ENCODE measurements at regions not wholly inside any gene's neighbourhood (a gene's known extent, or its start where the extent isn't known, plus 50 kb on each side); places are given as distances from the start of the nearest gene placed in this dataset.

GRCh38 chr6:132973514-132973993 lies 159.2 kb downstream of the RPS12 start:
- H3K9ac ChIP-seq (ENCODE audit: low read length) = no peak overlapping the region
- H3F3A ChIP-seq (ENCODE audit: insufficient read depth, low read length) = no peaks in the 10 kb centered on the region

DNA sequence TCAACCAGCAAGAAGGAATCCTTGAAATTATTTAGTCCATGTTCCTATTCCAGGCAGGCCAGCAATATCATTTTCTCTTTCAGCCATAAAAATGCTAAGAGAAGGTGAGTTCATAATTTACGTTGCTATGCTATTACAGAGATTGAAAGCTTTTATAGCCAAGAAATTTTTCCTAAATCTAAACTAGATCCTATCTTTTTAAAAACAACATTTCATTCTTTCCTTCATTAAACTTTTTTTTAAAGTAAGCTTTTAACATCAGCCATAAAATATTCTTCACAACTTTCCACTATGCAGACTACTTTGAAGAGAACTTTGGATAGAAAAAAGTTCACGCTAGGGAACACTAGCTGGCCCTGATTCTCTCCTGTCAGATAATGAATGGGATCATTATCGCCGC lies 159.8 kb downstream of the RPS12 start:
- no peak overlapping the region for H3K4me3 ChIP-seq (ENCODE audit: low read depth, low read length, poor library complexity, severe bottlenecking)
- TF ChIP-seq, protein P1, sequence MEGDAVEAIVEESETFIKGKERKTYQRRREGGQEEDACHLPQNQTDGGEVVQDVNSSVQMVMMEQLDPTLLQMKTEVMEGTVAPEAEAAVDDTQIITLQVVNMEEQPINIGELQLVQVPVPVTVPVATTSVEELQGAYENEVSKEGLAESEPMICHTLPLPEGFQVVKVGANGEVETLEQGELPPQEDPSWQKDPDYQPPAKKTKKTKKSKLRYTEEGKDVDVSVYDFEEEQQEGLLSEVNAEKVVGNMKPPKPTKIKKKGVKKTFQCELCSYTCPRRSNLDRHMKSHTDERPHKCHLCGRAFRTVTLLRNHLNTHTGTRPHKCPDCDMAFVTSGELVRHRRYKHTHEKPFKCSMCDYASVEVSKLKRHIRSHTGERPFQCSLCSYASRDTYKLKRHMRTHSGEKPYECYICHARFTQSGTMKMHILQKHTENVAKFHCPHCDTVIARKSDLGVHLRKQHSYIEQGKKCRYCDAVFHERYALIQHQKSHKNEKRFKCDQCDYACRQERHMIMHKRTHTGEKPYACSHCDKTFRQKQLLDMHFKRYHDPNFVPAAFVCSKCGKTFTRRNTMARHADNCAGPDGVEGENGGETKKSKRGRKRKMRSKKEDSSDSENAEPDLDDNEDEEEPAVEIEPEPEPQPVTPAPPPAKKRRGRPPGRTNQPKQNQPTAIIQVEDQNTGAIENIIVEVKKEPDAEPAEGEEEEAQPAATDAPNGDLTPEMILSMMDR (IDR thresholded peaks at IDR 0.05; ENCODE audit: low read length) = no peak
- no peak for TF ChIP-seq EZH2 (IDR thresholded peaks at IDR 0.05; ENCODE audit: borderline replicate concordance, low read length)

More at GRCh38 chr6:132973514-132973993, 159.2 kb downstream of the RPS12 start:
- Histone ChIP-seq H3K36me3 (ENCODE audit: insufficient read depth, low read length) (no peaks in the 10 kb centered on the region), H3K4me3 (ENCODE audit: low read depth, low read length, poor library complexity, severe bottlenecking) (no peak overlapping the region), H3K27ac (ENCODE audit: low read depth, low read length, poor library complexity, severe bottlenecking) (no peak overlapping the region), H3K4me2 (ENCODE audit: low read length) (no peak overlapping the region), H2AFZ (ENCODE audit: low read length) (no peak overlapping the region), H4K20me1 (ENCODE audit: insufficient read depth, low read length) (no peaks in the 10 kb centered on the region), H3K79me2 (ENCODE audit: insufficient read depth, low read length) (no peaks in the 10 kb centered on the region), H3K9me2 (ENCODE audit: low read depth, low read length) (no peaks in the 10 kb centered on the region), H3K9me3 (ENCODE audit: low read length) (no peaks in the 10 kb centered on the region), H3K4me1 (ENCODE audit: insufficient read depth, low read length, severe bottlenecking) (no peaks in the 10 kb centered on the region), H3K27me3 (ENCODE audit: insufficient read depth, low read length) (no peaks in the 10 kb centered on the region)
- TF ChIP-seq, protein P1 (IDR thresholded peaks at IDR 0.05; ENCODE audit: low read length) = no peak
- TF ChIP-seq EZH2 (IDR thresholded peaks at IDR 0.05; ENCODE audit: borderline replicate concordance, low read length) = no peak

DNA sequence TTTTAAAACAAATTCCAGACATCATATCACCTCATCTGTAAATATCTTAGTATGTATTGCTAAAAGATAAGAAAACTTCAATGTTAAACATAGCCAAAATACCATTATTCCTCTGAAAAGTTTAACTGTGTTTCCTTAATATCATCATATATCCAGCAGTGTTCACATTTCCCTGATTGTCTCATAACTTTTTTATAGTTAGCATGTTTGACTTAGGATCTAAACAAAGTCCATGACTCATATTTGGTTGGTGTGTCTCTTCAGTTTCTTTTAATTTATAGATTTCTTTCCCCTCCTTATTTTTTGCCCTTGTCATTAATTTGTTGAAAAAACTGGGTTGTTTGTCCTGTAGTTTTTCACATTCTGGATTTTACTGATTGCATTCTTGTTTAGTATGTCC lies 163.0 kb downstream of the RPS12 start:
- H3K9me2 ChIP-seq (ENCODE audit: low read depth, low read length) = no peaks in the 10 kb centered on the region
- H3K4me1 ChIP-seq (ENCODE audit: insufficient read depth, low read length, severe bottlenecking) = no peaks in the 10 kb centered on the region
- no peak overlapping the region for H2AFZ ChIP-seq (ENCODE audit: low read length)
- TF ChIP-seq EZH2 (IDR thresholded peaks at IDR 0.05; ENCODE audit: borderline replicate concordance, low read length) = no peak
- TF ChIP-seq, protein P1 (IDR thresholded peaks at IDR 0.05; ENCODE audit: low read length) = no peak
- H3K79me2 ChIP-seq (ENCODE audit: insufficient read depth, low read length) = no peaks in the 10 kb centered on the region
- no peaks in the 10 kb centered on the region for H3K9me3 ChIP-seq (ENCODE audit: low read length)
- no peaks in the 10 kb centered on the region for H3K27me3 ChIP-seq (ENCODE audit: insufficient read depth, low read length)
- no peaks in the 10 kb centered on the region for H3F3A ChIP-seq (ENCODE audit: insufficient read depth, low read length)
- H4K20me1 ChIP-seq (ENCODE audit: insufficient read depth, low read length) = no peaks in the 10 kb centered on the region
- no peak overlapping the region for H3K4me2 ChIP-seq (ENCODE audit: low read length)
- no peak overlapping the region for H3K9ac ChIP-seq (ENCODE audit: low read length)
- H3K4me3 ChIP-seq (ENCODE audit: low read depth, low read length, poor library complexity, severe bottlenecking) = no peak overlapping the region
- no peaks in the 10 kb centered on the region for H3K36me3 ChIP-seq (ENCODE audit: insufficient read depth, low read length)
- no peak overlapping the region for H3K27ac ChIP-seq (ENCODE audit: low read depth, low read length, poor library complexity, severe bottlenecking)

More for the DNA sequence above, 159.8 kb downstream of the RPS12 start:
- Histone ChIP-seq H3K9me3 (ENCODE audit: low read length) (no peaks in the 10 kb centered on the region), H2AFZ (ENCODE audit: low read length) (no peak overlapping the region), H3K9ac (ENCODE audit: low read length) (no peak overlapping the region), H3K27me3 (ENCODE audit: insufficient read depth, low read length) (no peaks in the 10 kb centered on the region), H3K27ac (ENCODE audit: low read depth, low read length, poor library complexity, severe bottlenecking) (no peak overlapping the region), H3K4me1 (ENCODE audit: insufficient read depth, low read length, severe bottlenecking) (no peaks in the 10 kb centered on the region), H3K4me2 (ENCODE audit: low read length) (no peak overlapping the region), H3F3A (ENCODE audit: insufficient read depth, low read length) (no peaks in the 10 kb centered on the region), H3K36me3 (ENCODE audit: insufficient read depth, low read length) (no peaks in the 10 kb centered on the region), H3K9me2 (ENCODE audit: low read depth, low read length) (no peaks in the 10 kb centered on the region), H4K20me1 (ENCODE audit: insufficient read depth, low read length) (no peaks in the 10 kb centered on the region), H3K79me2 (ENCODE audit: insufficient read depth, low read length) (no peaks in the 10 kb centered on the region)

Data from OCI-LY1 (cell line).